PFSK-1 (cell line): ENCODE measurements at regions not wholly inside any gene's neighbourhood (a gene's known extent, or its start where the extent isn't known, plus 50 kb on each side); places are given as distances from the start of the nearest gene placed in this dataset.

Experiments
- FOXP2 ChIP-seq: optimal IDR thresholded peaks from 2 replicates; pipeline ENCODE3; 2011; ENCODE audit warnings: borderline replicate concordance, control low read depth, inconsistent platforms; ENCODE audit not compliant: insufficient read depth; ENCODE audit errors: extremely low read length, extremely low read depth
- POLR2AphosphoS5 ChIP-seq: IDR thresholded peaks from 2 replicates; pipeline ENCODE4 v1.6.1; 2012; ENCODE audit warnings: low read depth, mild to moderate bottlenecking, control low read depth, low read length, moderate library complexity
- REST ChIP-seq, 2 experiments: IDR thresholded peaks; 2 replicates each; pipeline versions ENCODE4 v1.6.1 to v1.8.0; 2011 to 2012; ENCODE audit warnings: low read depth in 2 of 2, low read length in 2 of 2, control low read depth in 1 of 2, inconsistent platforms in 1 of 2, mild to moderate bottlenecking in 1 of 2, moderate library complexity in 1 of 2; ENCODE audit not compliant: insufficient read depth in 1 of 2
- SIN3A ChIP-seq: IDR thresholded peaks from 2 replicates; pipeline ENCODE4 v1.6.1; 2012; ENCODE audit warnings: mild to moderate bottlenecking, low read length, moderate library complexity, borderline replicate concordance; ENCODE audit not compliant: insufficient read depth
- TAF1 ChIP-seq: IDR thresholded peaks from 2 replicates; pipeline ENCODE4 v1.6.1; 2012; ENCODE audit warnings: low read length, control low read depth, borderline replicate concordance; ENCODE audit not compliant: insufficient read depth

- TF ChIP-seq REST (IDR thresholded peaks at IDR 0.05; ENCODE audit: insufficient read depth in 1 of 2, low read depth in 2 of 2, low read length in 2 of 2) (no peak), FOXP2 (no peak), TAF1 (no peak), POLR2AphosphoS5 (no peak), SIN3A (no peak)
Observed at GRCh38 chr14:99072433-99072832, 199.6 kb downstream of the BCL11B start.

- no peak for TF ChIP-seq SIN3A
- TF ChIP-seq FOXP2 = no peak
- TF ChIP-seq POLR2AphosphoS5 = no peak
- no peak for TF ChIP-seq TAF1
- TF ChIP-seq REST (IDR thresholded peaks at IDR 0.05; ENCODE audit: insufficient read depth in 1 of 2, low read depth in 2 of 2, low read length in 2 of 2) = no peak
Observed at GRCh38 chr14:99072956-99073355, 199.0 kb downstream of the BCL11B start.

GRCh38 chr14:99073431-99073830 lies 198.6 kb downstream of the BCL11B start:
- no peak for TF ChIP-seq SIN3A
- no peak for TF ChIP-seq FOXP2
- no peak for TF ChIP-seq REST (IDR thresholded peaks at IDR 0.05; ENCODE audit: insufficient read depth in 1 of 2, low read depth in 2 of 2, low read length in 2 of 2)
- no peak for TF ChIP-seq POLR2AphosphoS5
- no peak for TF ChIP-seq TAF1

GRCh38 chr14:99075061-99075460 lies 196.9 kb downstream of the BCL11B start:
- TF ChIP-seq FOXP2 = no peak
- TF ChIP-seq TAF1 = no peak
- no peak for TF ChIP-seq POLR2AphosphoS5
- no peak for TF ChIP-seq REST (IDR thresholded peaks at IDR 0.05; ENCODE audit: insufficient read depth in 1 of 2, low read depth in 2 of 2, low read length in 2 of 2)
- no peak for TF ChIP-seq SIN3A

- TF ChIP-seq REST (IDR thresholded peaks at IDR 0.05; ENCODE audit: insufficient read depth in 1 of 2, low read depth in 2 of 2, low read length in 2 of 2) (no peak), FOXP2 (no peak), TAF1 (no peak), POLR2AphosphoS5 (no peak), SIN3A (no peak)
Observed at GRCh38 chr14:99075771-99076375, 196.1 kb downstream of the BCL11B start.
